ENCODE measurements at regions not wholly inside any gene's neighbourhood (a gene's known extent, or its start where the extent isn't known, plus 50 kb on each side); places are given as distances from the start of the nearest gene placed in this dataset.

DNA sequence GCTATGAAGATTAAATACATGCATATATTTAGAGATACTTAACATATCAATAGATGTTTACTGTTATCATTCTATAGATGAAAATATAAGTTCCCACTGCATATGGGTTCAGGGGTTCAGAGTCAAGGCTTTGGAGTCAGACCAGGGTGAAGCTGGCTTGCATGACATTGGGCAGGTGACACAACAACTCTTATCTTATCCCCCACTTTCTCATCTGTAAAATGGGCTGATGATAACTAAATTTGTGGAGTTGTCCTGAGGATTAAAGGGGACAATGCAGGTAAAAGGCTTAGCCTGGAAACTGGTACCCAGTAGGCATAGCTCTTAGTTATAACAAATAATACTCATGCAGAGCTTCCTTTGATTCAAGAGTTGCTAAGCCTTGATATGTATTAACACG, 72.6 kb upstream of the BRINP1 start:
- TF ChIP-seq, protein P1, sequence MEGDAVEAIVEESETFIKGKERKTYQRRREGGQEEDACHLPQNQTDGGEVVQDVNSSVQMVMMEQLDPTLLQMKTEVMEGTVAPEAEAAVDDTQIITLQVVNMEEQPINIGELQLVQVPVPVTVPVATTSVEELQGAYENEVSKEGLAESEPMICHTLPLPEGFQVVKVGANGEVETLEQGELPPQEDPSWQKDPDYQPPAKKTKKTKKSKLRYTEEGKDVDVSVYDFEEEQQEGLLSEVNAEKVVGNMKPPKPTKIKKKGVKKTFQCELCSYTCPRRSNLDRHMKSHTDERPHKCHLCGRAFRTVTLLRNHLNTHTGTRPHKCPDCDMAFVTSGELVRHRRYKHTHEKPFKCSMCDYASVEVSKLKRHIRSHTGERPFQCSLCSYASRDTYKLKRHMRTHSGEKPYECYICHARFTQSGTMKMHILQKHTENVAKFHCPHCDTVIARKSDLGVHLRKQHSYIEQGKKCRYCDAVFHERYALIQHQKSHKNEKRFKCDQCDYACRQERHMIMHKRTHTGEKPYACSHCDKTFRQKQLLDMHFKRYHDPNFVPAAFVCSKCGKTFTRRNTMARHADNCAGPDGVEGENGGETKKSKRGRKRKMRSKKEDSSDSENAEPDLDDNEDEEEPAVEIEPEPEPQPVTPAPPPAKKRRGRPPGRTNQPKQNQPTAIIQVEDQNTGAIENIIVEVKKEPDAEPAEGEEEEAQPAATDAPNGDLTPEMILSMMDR (IDR thresholded peaks at IDR 0.05; ENCODE audit: low read depth, low read length): no peak
- Histone ChIP-seq H3K9me3 (ENCODE audit: control insufficient read depth, insufficient read depth, low read length) (peaks cover 20% of the 10 kb centered on the region; the same call in 1 of the 2 replicates), H3K4me3 (ENCODE audit: low read depth, low read length) (no peak overlapping the region), H3K27ac (ENCODE audit: low read depth, low read length) (no peak overlapping the region), H3K27me3 (ENCODE audit: control insufficient read depth, insufficient read depth, low read length) (no peaks in the 10 kb centered on the region)
- ChIA-PET POLR2A (no interaction called here), CTCF (no interaction called here)
- DNase-seq (ENCODE audit: low read depth, low spot score): no peak

DNA sequence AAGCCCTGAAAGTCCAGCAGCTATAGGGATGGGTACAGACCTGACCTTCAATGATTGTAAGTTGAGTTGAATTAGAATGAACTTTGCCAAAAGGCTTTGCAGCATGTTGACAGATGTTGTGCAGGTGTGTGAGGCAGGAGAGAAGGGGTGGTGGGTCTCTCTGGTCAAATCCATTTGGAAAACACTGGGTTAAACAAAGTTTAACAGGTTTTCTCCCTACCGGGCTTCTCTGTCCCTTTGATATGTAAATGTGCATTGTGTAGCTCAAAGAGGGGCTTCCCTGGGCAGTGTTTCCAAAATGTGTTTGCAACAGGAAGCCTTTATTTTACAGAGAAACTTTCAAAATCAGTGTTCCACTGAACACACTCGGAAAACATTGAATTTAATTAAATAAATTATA, 72.1 kb upstream of the BRINP1 start:
- no peak overlapping the region for H3K4me3 ChIP-seq (ENCODE audit: low read depth, low read length)
- H3K27me3 ChIP-seq (ENCODE audit: control insufficient read depth, insufficient read depth, low read length): no peaks in the 10 kb centered on the region
- peaks cover 20% of the 10 kb centered on the region; the same call in 1 of the 2 replicates for H3K9me3 ChIP-seq (ENCODE audit: control insufficient read depth, insufficient read depth, low read length)
- TF ChIP-seq, protein P1 (IDR thresholded peaks at IDR 0.05; ENCODE audit: low read depth, low read length): no peak
- POLR2A ChIA-PET: no interaction called here
- DNase-seq (ENCODE audit: low read depth, low spot score): no peak
- H3K27ac ChIP-seq (ENCODE audit: low read depth, low read length): no peak overlapping the region
- CTCF ChIA-PET: no interaction called here

DNA sequence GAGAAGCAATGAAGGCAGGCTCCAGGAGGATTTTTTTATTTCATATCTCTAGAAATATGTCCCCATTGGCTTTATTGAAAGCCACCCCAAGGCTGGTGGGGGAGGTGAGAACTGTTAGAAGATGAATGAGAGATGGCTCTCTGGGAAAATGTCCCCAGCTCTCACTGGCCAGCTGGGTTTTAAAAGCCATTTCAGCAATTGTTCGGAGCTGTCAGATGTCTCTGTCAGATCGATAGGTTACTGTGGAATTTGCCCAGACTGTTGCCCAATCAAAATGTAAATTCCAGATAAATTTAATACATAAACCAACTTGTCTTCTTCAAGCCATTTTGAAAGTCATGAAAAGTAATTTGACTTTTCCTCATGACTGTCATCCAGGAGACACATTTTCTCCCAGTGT, 67.0 kb upstream of the BRINP1 start:
- DNase-seq (ENCODE audit: low read depth, low spot score): no peak
- ChIA-PET POLR2A (no interaction called here), CTCF (no interaction called here)
- no peaks in the 10 kb centered on the region for H3K27me3 ChIP-seq (ENCODE audit: control insufficient read depth, insufficient read depth, low read length)
- H3K9me3 ChIP-seq (ENCODE audit: control insufficient read depth, insufficient read depth, low read length): peaks cover 15% of the 10 kb centered on the region
- H3K4me3 ChIP-seq (ENCODE audit: low read depth, low read length): no peak overlapping the region
- H3K27ac ChIP-seq (ENCODE audit: low read depth, low read length): no peak overlapping the region
- TF ChIP-seq, protein P1 (IDR thresholded peaks at IDR 0.05; ENCODE audit: low read depth, low read length): no peak

DNA sequence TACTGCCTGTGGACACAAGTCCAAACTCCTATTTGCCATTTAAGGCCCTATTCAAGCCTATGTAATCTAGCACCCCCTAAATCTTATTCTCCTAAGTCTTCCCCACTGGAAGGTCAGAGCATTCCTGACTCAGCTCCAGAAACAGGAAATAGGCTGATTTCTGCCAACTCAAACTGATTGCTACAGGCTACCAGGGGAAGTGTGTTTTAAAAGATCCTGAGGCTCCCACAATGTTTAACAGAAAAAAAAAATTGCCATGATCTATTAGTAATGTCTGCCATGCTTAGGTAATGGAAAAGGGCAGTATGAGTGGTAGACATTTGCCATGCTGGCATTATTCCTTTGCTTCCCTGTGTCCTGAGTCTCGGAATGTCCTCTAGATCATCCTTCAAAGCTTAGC, 65.8 kb upstream of the BRINP1 start:
- ChIA-PET POLR2A (no interaction called here), CTCF (no interaction called here)
- peaks cover 10% of the 10 kb centered on the region for H3K9me3 ChIP-seq (ENCODE audit: control insufficient read depth, insufficient read depth, low read length)
- no peak overlapping the region for H3K4me3 ChIP-seq (ENCODE audit: low read depth, low read length)
- DNase-seq (ENCODE audit: low read depth, low spot score): no peak
- no peaks in the 10 kb centered on the region for H3K27me3 ChIP-seq (ENCODE audit: control insufficient read depth, insufficient read depth, low read length)
- TF ChIP-seq, protein P1 (IDR thresholded peaks at IDR 0.05; ENCODE audit: low read depth, low read length): no peak
- no peak overlapping the region for H3K27ac ChIP-seq (ENCODE audit: low read depth, low read length)

DNA sequence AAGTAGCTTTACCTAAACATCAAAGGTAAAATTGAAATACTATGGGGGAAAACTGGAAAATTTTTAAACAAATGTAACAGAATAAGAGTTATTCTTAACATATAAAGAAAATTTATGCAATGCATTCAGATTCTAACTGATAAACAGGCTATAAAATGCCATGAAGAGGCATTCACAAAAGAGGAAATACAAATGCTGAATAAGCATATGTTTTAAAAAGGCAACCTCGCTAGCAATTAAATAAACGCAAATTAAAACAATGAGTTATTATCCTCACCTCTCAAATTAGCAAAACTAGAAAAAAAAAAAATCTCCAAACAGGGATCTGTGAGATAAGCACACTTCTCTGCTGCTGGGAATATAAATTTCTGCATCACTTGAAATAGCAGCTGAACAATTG, 63.2 kb upstream of the BRINP1 start:
- H3K27me3 ChIP-seq (ENCODE audit: control insufficient read depth, insufficient read depth, low read length): no peaks in the 10 kb centered on the region
- no peak overlapping the region for H3K27ac ChIP-seq (ENCODE audit: low read depth, low read length)
- TF ChIP-seq, protein P1 (IDR thresholded peaks at IDR 0.05; ENCODE audit: low read depth, low read length): no peak
- H3K4me3 ChIP-seq (ENCODE audit: low read depth, low read length): no peak overlapping the region
- CTCF ChIA-PET: no interaction called here
- POLR2A ChIA-PET: no interaction called here
- H3K9me3 ChIP-seq (ENCODE audit: control insufficient read depth, insufficient read depth, low read length): peaks cover 3% of the 10 kb centered on the region
- no peak for DNase-seq (ENCODE audit: low read depth, low spot score)

All from AG04450 (cell line).